HG03342 (cell line): ENCODE measurements at regions not wholly inside any gene's neighbourhood (a gene's known extent, or its start where the extent isn't known, plus 50 kb on each side); places are given as distances from the start of the nearest gene placed in this dataset.

ENCODE experiments used
- ATAC-seq: cut with Tn5 transposase; IDR thresholded peaks from one replicate; pipeline ENCODE4 v1.9.1; 2021; ENCODE audit warnings: mild to moderate bottlenecking, moderate library complexity; ENCODE audit not compliant: unreplicated experiment

GRCh38 chr2:217530392-217531090, 472.3 kb downstream of the TNS1 start:
- ATAC-seq, result no peak

DNA sequence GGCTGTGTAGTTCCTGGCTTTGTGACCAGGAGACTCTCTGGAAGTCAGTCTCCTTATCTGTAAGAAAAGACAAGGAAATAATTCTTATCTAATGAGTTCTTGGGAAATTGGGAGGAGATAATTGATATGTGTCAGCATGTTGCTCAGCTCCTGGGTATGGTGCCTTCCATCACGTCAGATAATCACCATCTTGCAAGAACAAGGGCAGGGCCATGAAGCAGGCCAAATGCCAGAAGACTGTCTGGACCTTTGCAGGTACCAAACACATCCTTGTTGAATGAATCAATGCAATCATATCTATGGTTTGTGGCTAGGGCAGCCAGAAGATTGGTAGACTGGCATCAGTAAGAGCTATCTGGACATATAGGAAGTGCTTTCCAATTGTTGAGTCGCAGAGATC, 473.5 kb downstream of the TNS1 start:
- ATAC-seq, result no peak

- ATAC-seq, result no peak
Observed at GRCh38 chr2:217527590-217528202, 475.1 kb downstream of the TNS1 start.

DNA sequence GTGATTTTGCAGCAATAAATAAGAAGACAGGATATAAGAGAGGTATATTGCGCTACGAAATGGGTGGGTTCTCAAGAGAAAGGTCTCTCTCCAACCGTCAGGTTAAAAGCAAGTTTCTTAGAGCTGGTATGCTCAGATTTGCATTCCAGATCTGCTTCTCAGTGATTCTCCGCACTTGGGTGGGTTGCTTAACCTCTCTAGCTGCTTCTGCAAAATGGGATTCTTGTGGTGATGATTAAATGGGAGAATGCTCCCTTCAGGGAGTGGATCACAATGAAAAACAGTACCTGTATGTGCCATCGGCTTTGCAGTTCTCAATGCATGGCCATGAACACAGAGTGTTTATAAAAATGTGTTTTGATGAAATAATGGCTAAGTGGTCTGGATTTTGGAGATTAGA, 477.7 kb downstream of the TNS1 start:
- ATAC-seq, result no peak

DNA sequence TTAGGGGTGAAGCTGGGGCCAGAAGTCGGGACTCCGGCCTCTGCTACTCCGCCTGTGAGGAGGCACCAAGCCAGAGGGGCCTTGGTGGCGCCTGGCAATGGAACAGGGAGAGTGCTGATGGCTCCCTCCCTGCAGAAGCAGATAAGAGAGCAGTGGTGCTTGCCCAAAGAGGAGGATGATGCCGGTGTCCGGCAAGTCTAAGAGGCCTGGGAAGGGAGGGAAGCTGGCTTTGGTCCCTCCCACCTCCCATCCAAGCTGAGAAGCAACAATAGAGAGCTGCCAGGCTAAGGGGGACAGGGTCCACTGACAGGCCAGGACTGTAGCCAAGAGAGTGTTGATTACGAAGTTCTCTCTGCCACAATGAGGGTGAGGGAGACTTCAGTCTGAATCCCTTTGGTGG, 479.5 kb downstream of the TNS1 start:
- ATAC-seq, result no peak

- ATAC-seq, result no peak
Observed at GRCh38 chr2:217521820-217522219, 481.0 kb downstream of the TNS1 start.

GRCh38 chr2:217520356-217521010, 482.3 kb downstream of the TNS1 start:
- ATAC-seq, result no peak

- no peak for ATAC-seq
Observed at GRCh38 chr2:217517402-217517801, 485.4 kb downstream of the TNS1 start.

- no peak for ATAC-seq
Observed at GRCh38 chr2:217515615-217516309, 487.0 kb downstream of the TNS1 start.

GRCh38 chr2:217513258-217513657, 489.5 kb downstream of the TNS1 start:
- no peak for ATAC-seq

GRCh38 chr2:217512728-217513127, 490.1 kb downstream of the TNS1 start:
- ATAC-seq, result no peak

- ATAC-seq, result no peak
Observed at GRCh38 chr2:217512259-217512658, 490.5 kb downstream of the TNS1 start.

DNA sequence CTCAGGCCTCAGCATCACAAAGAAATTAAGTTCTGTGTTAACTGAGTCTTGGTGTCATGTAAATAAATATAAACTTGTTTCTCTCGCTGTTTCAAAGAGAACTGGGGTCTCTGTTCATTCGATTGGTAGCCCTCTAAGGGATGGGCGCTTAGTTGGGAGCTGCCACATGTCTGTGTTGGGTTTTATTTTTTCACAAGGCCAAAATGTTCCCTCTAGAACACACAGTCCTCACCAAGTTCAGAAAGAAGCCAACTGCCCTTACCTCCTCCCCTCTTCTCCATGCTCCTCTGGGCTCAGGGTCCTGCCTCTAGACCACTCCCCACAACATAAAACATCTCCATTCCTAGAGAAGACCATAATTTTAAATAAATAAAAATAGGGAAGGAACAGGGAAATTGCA, 490.9 kb downstream of the TNS1 start:
- no peak for ATAC-seq

DNA sequence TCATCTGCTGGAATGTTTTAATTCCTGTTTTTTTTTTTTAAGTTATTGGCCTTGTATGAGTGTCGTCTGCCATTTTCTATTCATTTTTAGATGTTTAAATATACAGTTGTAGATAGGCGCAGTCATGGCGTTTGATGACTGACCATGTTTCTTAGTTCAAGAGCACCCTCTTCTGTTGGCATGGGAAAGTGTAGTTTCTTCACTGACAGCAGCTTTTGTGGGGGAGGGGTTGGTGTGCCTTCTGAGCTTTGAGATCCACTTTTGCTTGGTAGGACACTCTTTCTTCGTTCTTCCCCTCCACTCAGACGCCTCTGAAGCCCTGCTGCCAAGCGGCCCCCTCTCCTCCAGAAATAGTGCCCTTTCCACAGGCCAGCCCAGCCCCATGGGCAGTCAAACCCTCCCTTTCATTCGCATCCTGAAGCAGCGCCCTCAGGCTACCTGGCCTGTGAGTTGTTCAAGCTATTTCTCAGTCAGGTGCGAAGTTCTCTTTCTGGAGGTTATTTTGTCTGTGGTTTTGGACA, 492.0 kb downstream of the TNS1 start:
- no peak for ATAC-seq

DNA sequence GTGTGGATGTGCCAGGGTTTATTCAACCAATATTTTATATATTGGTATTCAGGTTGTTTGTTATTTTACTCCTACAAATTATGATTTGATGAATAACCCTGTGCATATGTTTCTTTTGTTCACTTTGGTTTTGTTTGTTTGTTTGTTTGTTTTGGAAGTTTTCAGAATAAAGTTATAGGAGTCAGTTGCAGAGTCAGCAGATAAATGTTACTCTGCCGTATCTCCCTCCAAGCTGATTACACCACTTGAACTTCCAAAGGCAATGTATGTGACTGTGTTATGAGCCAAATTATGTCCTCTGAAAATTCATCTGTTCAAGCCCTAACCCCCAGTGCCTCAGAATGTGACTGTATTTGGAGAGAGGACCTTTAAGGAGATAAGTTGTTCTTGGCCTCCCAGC, 497.5 kb downstream of the TNS1 start:
- no peak for ATAC-seq

GRCh38 chr2:217501887-217502286, 500.9 kb downstream of the TNS1 start:
- ATAC-seq, result no peak

DNA sequence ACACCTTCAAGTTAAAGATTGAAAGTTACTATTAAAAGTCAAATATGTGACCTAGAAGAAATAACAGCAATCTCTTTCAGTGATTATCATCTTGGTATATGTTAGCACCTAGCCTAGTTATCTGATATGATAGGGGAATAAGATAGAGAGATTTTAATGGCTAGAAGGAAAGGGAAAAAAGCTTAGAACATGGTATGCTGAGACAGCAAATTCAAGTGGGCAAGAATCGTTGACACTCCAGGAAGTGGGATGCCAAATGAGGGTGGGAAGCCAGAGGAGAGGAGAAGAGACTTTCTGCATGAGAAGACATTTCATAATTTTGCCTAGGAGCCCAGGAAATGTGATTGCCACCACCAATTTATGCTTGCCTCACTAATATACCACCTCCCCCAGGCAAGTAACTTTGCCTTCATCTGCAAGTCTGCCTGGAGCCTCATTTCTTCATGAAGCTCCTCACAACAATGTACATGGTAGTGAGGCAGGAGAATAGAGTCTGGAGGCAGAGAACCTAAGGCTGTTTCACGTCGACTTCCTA, 504.9 kb downstream of the TNS1 start:
- no peak for ATAC-seq

GRCh38 chr2:217494557-217494956, 508.2 kb downstream of the TNS1 start:
- ATAC-seq, result no peak

GRCh38 chr2:217491271-217491670, 511.5 kb downstream of the TNS1 start:
- no peak for ATAC-seq

- ATAC-seq, result no peak
Observed at GRCh38 chr2:217489145-217489960, 513.4 kb downstream of the TNS1 start.
